Parathyroid adenoma (tissue), 2 donors: ENCODE measurements at regions not wholly inside any gene's neighbourhood (a gene's known extent, or its start where the extent isn't known, plus 50 kb on each side); places are given as distances from the start of the nearest gene placed in this dataset.

Source experiments
- H2AFZ ChIP-seq: fragments of 300-600 bp; sonication (generic); one replicate; pipeline ENCODE4 v1.7.0; 2017; ENCODE audit warnings: antibody characterized with exemption, mild to moderate bottlenecking
- H3K27ac ChIP-seq: fragments of 300-600 bp; sonication (generic); one replicate; pipeline ENCODE4 v1.7.0; 2017
- H3K27me3 ChIP-seq: fragments of 300-600 bp; sonication (generic); one replicate; pipeline ENCODE4 v1.7.0; 2017; ENCODE audit warnings: low read length; ENCODE audit not compliant: control insufficient read depth, insufficient read depth
- H3K36me3 ChIP-seq: fragments of 300-600 bp; sonication (generic); one replicate; pipeline ENCODE4 v1.7.0; 2017; ENCODE audit warnings: low read length; ENCODE audit not compliant: control insufficient read depth, insufficient read depth
- H3K4me1 ChIP-seq: fragments of 300-600 bp; sonication (generic); one replicate; pipeline ENCODE4 v1.7.0; 2017; ENCODE audit warnings: control low read depth
- H3K4me2 ChIP-seq: fragments of 300-600 bp; sonication (generic); one replicate; pipeline ENCODE4 v1.7.0; 2017; ENCODE audit warnings: low read length
- H3K4me3 ChIP-seq: fragments of 300-600 bp; sonication (generic); one replicate; pipeline ENCODE4 v1.7.0; 2017; ENCODE audit warnings: low read depth, low read length
- H3K79me2 ChIP-seq: fragments of 300-600 bp; sonication (generic); one replicate; pipeline ENCODE4 v1.7.0; 2017; ENCODE audit warnings: control low read depth
- H3K9ac ChIP-seq: fragments of 300-600 bp; sonication (generic); one replicate; pipeline ENCODE4 v1.7.0; 2017; ENCODE audit warnings: mild to moderate bottlenecking
- H3K9me3 ChIP-seq: fragments of 300-600 bp; sonication (generic); one replicate; pipeline ENCODE4 v1.7.0; 2017; ENCODE audit warnings: low read length; ENCODE audit not compliant: control insufficient read depth
- TF ChIP-seq, protein P1 (sequence below): fragments of 300-600 bp; sonication (generic); IDR thresholded peaks from one replicate; pipeline ENCODE4 v1.7.0; 2017; ENCODE audit warnings: antibody characterized with exemption, mild to moderate bottlenecking
- donor health status: primary hyperparathyroidism.

DNA sequence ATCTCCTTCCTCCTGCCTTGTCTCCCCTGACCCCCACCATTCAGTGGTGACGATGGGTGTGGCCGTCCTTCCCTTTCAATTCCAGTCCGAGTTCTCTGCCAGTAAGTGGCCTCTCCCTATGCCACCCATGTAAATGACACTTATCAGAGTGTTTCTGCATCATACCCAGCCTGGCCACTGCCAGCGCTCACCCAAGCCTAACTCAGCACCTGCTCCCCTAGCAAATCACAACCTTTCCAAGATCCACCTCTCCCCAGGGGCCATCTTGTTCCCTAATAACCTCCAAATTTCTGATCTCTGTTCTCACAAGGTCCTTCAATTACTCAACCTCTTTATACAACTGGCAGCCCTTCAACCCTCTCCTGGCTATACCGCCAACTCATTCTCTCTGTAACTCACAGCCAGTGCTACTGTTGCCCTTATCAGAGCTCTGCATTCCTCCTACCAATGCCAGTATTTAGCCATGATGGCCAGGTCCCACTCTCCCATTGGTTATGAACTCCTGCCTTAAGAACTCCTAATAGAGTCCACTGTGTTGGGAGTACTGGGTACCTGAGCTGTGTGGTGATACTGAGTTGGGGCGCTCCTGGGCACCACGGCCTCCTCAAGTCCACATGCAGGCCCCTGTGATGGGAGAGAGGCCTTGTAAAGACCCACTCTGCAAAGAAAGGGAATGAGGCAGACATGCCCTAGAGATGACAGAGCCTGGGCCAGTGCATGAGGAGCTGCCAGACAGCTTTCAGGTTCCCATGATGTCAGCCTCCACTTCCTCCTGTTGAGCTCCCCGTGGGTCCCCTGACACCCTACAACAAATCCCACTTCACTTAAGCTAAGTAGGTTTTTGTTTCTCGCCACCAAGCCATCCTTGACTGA is 187.4 kb upstream of the RREB1 start:
- Histone ChIP-seq H3K4me2 (no peak overlapping the region), H3K4me3 (no peak overlapping the region), H3K79me2 (no peaks in the 10 kb centered on the region), H3K9ac (no peak overlapping the region), H3K9me3 (no peaks in the 10 kb centered on the region), H2AFZ (no peak overlapping the region), H3K4me1 (no peaks in the 10 kb centered on the region), H3K36me3 (no peaks in the 10 kb centered on the region), H3K27me3 (no peaks in the 10 kb centered on the region), H3K27ac (no peak overlapping the region)
- TF ChIP-seq, protein P1, sequence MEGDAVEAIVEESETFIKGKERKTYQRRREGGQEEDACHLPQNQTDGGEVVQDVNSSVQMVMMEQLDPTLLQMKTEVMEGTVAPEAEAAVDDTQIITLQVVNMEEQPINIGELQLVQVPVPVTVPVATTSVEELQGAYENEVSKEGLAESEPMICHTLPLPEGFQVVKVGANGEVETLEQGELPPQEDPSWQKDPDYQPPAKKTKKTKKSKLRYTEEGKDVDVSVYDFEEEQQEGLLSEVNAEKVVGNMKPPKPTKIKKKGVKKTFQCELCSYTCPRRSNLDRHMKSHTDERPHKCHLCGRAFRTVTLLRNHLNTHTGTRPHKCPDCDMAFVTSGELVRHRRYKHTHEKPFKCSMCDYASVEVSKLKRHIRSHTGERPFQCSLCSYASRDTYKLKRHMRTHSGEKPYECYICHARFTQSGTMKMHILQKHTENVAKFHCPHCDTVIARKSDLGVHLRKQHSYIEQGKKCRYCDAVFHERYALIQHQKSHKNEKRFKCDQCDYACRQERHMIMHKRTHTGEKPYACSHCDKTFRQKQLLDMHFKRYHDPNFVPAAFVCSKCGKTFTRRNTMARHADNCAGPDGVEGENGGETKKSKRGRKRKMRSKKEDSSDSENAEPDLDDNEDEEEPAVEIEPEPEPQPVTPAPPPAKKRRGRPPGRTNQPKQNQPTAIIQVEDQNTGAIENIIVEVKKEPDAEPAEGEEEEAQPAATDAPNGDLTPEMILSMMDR = no peak

DNA sequence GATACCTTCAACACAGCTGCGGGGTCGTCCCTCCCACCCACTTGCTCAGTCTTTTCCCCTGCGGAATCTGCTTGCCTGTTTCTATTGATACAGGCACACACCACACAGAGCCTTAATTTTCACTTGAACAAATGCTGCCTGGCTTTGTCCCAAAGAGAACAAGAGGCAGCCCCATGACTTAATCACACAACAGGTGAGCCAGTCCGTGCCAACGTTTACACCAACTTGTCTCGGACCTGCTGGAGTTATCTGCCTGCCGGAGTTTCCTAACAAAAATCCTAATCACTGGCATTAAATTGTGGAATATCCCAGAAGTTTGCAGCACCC is 186.8 kb upstream of the RREB1 start:
- no peaks in the 10 kb centered on the region for H3K9me3 ChIP-seq
- H3K4me1 ChIP-seq = no peaks in the 10 kb centered on the region
- no peaks in the 10 kb centered on the region for H3K36me3 ChIP-seq
- H3K9ac ChIP-seq = no peak overlapping the region
- H2AFZ ChIP-seq = no peak overlapping the region
- H3K27me3 ChIP-seq = no peaks in the 10 kb centered on the region
- no peak overlapping the region for H3K4me3 ChIP-seq
- H3K27ac ChIP-seq = no peak overlapping the region
- no peaks in the 10 kb centered on the region for H3K79me2 ChIP-seq
- TF ChIP-seq, protein P1 = no peak
- H3K4me2 ChIP-seq = no peak overlapping the region

DNA sequence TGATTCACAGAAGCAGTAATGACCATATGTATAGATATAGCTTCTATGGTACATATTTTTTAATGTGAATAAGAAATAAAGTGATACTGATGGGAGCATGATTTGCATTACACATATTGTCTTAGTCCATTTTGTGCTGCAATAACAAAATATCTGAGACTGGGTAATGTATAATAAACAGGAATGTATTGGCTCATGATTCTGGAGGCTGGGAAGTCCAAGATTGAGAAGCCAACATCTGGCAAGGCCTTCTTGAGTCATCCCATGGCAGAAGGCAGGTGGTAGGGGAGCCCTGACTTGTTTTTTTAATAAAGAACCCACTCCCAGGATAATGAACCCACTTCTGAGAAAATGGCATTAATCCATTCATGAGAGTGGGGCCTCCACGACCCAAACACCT is 185.6 kb upstream of the RREB1 start:
- Histone ChIP-seq H3K9me3 (no peaks in the 10 kb centered on the region), H3K4me3 (no peak overlapping the region)

DNA sequence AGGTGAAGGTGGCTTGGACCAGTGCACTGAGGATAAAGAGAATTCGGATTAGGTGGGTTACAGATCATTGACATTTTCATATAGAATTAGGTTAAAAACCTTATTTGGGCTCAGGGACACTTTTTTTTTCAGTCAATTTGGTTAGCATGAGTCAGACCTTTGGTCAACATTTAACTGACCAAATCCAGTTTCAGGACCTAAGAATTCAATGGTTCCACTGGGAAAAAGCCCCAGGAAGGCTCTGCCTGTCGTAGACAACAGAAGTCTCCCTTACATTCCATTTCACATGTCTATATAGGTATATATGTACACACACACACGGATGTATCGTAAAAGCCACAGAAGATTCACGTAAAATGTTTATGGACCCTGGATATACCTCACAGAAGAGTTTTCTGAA is 184.2 kb upstream of the RREB1 start:
- Histone ChIP-seq H3K36me3 (no peaks in the 10 kb centered on the region), H3K4me3 (no peak overlapping the region), H3K27ac (no peak overlapping the region), H3K4me1 (no peaks in the 10 kb centered on the region), H2AFZ (no peak overlapping the region), H3K4me2 (no peak overlapping the region), H3K9ac (no peak overlapping the region), H3K27me3 (no peaks in the 10 kb centered on the region), H3K79me2 (no peaks in the 10 kb centered on the region), H3K9me3 (no peaks in the 10 kb centered on the region)
- TF ChIP-seq, protein P1 = no peak

More for the DNA sequence above, 185.6 kb upstream of the RREB1 start:
- H3K27me3 ChIP-seq = no peaks in the 10 kb centered on the region
- no peaks in the 10 kb centered on the region for H3K36me3 ChIP-seq
- TF ChIP-seq, protein P1 = no peak
- H2AFZ ChIP-seq = no peak overlapping the region
- H3K9ac ChIP-seq = no peak overlapping the region
- H3K27ac ChIP-seq = no peak overlapping the region
- no peak overlapping the region for H3K4me2 ChIP-seq
- no peaks in the 10 kb centered on the region for H3K79me2 ChIP-seq
- no peaks in the 10 kb centered on the region for H3K4me1 ChIP-seq

DNA sequence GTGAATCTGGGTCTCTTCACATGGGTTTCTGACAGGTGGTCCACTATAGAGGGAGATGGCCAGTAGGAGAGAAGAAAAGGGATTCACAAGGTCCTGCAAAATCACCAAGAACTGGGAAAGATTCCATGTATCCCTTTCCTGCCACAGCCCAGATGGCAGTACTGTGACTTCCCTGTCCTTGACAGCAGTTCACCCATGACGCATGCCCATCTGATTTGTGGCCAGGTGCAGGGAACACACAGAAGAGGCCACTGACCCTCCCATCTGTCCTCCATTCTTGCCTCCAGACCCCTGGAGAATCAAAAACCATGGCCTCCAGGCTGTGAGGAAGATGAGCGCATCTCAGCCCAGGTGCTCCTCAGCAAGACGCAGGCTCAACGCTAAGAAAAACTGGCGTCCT is 183.1 kb upstream of the RREB1 start:
- H3K27me3 ChIP-seq = no peaks in the 10 kb centered on the region
- H3K79me2 ChIP-seq = no peaks in the 10 kb centered on the region
- no peak overlapping the region for H2AFZ ChIP-seq
- H3K4me2 ChIP-seq = no peak overlapping the region
- no peaks in the 10 kb centered on the region for H3K9me3 ChIP-seq
- H3K4me3 ChIP-seq = no peak overlapping the region
- H3K4me1 ChIP-seq = no peaks in the 10 kb centered on the region
- H3K36me3 ChIP-seq = no peaks in the 10 kb centered on the region
- H3K9ac ChIP-seq = no peak overlapping the region
- H3K27ac ChIP-seq = no peak overlapping the region
- TF ChIP-seq, protein P1 = no peak
